ENCODE measurements at regions not wholly inside any gene's neighbourhood (a gene's known extent, or its start where the extent isn't known, plus 50 kb on each side); places are given as distances from the start of the nearest gene placed in this dataset.

DNA sequence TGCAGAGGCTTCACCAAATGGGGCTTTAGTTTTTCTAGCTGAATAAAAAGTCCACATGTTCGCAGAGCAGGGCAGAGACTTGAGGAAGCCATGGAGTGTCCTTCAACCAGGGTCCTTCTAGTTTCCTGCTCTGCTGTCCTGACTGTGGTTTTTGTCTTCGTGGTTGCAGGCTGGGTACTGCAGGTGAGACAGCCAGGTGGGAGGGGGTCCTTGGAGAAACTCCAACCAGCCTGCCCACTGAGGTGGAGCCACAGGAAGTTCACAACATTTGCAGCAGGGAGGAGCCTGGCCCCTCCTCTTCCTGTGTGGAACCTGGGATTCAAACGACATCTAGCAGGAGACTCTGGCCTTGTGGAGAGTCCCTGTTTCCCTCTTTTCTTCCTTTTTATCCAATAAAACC is 68.8 kb upstream of the MYLIP start:
- DNase-seq (ENCODE audit: low read depth) = no peak
- TF ChIP-seq, protein P1, sequence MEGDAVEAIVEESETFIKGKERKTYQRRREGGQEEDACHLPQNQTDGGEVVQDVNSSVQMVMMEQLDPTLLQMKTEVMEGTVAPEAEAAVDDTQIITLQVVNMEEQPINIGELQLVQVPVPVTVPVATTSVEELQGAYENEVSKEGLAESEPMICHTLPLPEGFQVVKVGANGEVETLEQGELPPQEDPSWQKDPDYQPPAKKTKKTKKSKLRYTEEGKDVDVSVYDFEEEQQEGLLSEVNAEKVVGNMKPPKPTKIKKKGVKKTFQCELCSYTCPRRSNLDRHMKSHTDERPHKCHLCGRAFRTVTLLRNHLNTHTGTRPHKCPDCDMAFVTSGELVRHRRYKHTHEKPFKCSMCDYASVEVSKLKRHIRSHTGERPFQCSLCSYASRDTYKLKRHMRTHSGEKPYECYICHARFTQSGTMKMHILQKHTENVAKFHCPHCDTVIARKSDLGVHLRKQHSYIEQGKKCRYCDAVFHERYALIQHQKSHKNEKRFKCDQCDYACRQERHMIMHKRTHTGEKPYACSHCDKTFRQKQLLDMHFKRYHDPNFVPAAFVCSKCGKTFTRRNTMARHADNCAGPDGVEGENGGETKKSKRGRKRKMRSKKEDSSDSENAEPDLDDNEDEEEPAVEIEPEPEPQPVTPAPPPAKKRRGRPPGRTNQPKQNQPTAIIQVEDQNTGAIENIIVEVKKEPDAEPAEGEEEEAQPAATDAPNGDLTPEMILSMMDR (IDR thresholded peaks at IDR 0.05; ENCODE audit: low read depth, low read length, missing control alignments) = no peak
- no peak overlapping the region for H3K4me3 ChIP-seq (ENCODE audit: low read depth, low read length)

DNA sequence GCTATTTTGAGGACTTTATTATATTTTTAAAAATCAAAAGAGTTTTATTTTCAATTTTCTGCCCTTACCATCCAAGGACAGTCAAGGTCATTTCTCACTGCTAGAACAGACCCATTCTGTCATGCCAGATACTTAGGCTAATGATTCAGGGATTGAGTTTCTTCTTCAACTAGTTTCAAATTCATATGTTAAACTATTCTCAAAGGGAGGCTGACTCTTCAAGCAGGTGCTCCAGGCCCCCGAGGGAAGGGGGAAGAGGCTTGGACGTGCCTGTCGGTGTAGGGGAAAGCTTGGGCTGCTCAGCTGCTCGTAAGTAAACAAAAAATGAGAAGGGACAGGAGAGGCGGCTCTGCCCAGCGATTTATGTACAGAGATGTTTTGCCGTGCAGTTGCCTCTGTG is 69.4 kb upstream of the MYLIP start:
- TF ChIP-seq, protein P1 (IDR thresholded peaks at IDR 0.05; ENCODE audit: low read depth, low read length, missing control alignments) = no peak
- no peak overlapping the region for H3K4me3 ChIP-seq (ENCODE audit: low read depth, low read length)
- DNase-seq (ENCODE audit: low read depth) = no peak

DNA sequence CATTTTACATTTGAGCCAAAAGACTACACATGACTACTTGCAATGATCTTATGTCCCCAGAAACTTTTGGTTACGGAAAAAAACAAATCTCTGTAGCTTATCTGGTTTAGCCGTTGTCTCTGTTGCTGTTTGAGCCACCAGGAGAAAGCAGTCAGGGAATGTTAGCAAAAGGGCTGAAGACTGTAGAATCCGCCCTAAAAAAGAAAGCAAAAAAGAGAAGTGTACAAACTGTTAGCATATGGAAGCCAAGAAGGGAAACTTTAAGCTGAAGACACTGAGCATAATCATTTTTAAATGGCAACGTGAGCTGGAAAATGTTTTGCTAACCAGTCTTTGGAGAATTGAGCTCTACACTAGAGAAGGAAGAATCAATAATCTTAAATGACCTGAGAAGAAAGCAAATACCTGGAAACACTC is 69.9 kb upstream of the MYLIP start:
- TF ChIP-seq, protein P1 (IDR thresholded peaks at IDR 0.05; ENCODE audit: low read depth, low read length, missing control alignments) = no peak
- DNase-seq (ENCODE audit: low read depth) = no peak
- no peak overlapping the region for H3K4me3 ChIP-seq (ENCODE audit: low read depth, low read length)

DNA sequence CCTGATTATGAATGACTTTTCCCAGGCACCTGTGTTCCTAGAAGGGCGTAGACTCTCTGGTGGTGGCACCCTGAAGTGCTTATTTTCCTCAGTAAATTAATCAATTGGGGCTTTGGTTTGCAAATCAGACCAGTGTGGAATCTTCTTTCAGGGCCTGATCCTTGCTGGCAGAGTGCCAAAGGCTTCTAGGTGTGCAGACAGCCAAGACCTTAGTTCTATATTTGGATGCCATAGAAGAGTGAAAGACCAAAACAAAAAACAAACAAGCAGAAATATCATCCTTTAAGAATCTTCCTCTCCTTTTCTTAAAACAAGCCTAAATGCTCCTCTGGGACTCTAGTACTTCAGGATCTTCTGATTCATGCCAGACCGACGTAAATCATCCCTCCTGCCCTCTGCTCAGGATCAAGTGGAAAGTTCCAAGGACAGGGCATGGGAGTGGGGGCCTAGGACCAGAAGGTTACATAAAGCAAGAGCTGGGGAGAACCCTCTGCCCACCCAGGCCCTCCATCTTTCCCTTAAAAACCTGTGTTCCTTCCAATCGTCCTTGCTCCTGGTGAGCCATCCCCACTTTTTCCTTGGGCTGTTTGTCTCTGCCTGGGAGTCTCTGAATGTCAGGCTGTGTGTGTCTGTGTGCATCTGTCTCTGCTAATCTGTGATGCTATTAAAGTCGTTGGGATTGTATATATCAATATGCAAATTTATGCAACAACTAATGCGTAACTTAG is 70.5 kb upstream of the MYLIP start:
- DNase-seq (ENCODE audit: low read depth) = no peak
- TF ChIP-seq, protein P1 (IDR thresholded peaks at IDR 0.05; ENCODE audit: low read depth, low read length, missing control alignments) = no peak
- no peak overlapping the region for H3K4me3 ChIP-seq (ENCODE audit: low read depth, low read length)

DNA sequence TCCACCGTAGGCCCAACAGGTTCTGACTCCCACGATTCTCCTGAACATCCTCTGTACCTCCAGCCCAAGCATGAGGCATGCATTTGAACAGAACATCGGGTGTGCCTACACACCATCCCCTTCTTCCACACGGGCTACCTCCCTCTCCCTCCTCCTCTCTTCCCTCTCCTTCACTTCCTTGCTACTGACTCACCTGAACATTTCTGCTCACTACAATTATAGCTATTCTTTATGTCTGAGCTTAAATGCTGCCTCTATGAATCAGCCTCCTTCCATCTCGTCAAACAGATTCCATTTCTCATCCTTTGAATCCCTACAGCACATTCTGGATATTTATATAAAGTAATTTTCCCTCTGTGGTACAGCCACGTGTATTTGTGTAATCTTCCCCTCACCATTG is 71.4 kb upstream of the MYLIP start:
- no peak for DNase-seq (ENCODE audit: low read depth)
- H3K4me3 ChIP-seq (ENCODE audit: low read depth, low read length) = no peak overlapping the region
- TF ChIP-seq, protein P1 (IDR thresholded peaks at IDR 0.05; ENCODE audit: low read depth, low read length, missing control alignments) = no peak

DNA sequence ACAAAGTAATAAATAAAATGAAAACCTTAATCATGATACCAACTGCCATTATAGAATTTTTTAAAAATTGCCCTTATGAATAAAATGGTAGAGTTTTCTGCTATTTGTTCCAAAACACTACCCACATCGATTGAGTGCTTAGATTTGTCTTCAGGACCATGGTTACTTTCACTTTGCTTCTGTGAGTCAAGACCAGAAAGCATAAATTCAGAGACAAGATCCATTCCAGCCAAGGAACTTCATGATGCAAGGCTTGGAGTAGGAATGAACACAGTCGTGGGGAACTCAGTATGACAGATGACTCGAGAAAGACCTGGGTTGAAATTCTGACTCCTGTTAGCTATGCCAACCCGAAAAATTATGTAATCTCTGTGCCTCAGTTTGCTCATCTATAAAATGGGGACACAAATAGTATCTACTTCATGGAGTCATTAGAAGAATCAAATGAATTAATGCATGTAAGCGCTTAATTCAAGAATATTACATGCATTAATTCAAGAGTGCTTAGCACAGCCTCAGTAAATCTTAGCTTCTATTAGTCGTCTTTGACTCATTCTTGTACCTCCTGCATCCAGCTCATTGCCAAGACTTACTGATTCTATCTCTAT is 72.5 kb upstream of the MYLIP start:
- DNase-seq (ENCODE audit: low read depth) = no peak
- TF ChIP-seq, protein P1 (IDR thresholded peaks at IDR 0.05; ENCODE audit: low read depth, low read length, missing control alignments) = no peak

DNA sequence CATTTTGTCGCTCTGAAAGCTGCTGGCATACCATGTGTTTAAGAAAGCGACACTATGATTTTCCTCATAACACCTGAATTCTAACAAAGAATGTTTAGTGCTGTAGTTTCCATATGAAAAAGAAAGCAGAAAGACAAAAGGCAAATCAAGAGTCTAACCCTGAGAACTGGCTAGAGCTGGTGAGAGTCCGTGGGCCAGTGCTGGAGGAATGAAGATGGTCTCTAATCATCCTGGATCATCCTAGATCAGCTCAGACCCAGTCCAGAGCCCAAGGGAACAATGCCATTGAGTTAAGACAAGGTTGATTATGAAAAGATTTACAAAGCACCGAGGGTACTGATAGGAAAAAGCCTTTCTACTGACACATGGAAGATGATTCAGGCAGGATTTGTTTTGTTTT is 73.0 kb upstream of the MYLIP start:
- no peak for DNase-seq (ENCODE audit: low read depth)
- no peak overlapping the region for H3K4me3 ChIP-seq (ENCODE audit: low read depth, low read length)
- TF ChIP-seq, protein P1 (IDR thresholded peaks at IDR 0.05; ENCODE audit: low read depth, low read length, missing control alignments) = no peak

More for the DNA sequence above, 72.5 kb upstream of the MYLIP start:
- no peak overlapping the region for H3K4me3 ChIP-seq (ENCODE audit: low read depth, low read length)

Data from GM12864 (cell line).